NB4 (cell line): ENCODE measurements at regions not wholly inside any gene's neighbourhood (a gene's known extent, or its start where the extent isn't known, plus 50 kb on each side); places are given as distances from the start of the nearest gene placed in this dataset.

Experiments used
- MAX ChIP-seq: IDR thresholded peaks from 2 replicates; pipeline ENCODE4 v1.6.1; 2011; ENCODE audit warnings: low read depth, low read length
- MYC ChIP-seq: IDR thresholded peaks from 2 replicates; pipeline ENCODE4 v1.6.1; 2011; ENCODE audit warnings: low read depth, low read length
- POLR2A ChIP-seq: IDR thresholded peaks from 2 replicates; pipeline ENCODE4 v1.6.1; 2011; ENCODE audit warnings: mild to moderate bottlenecking; ENCODE audit not compliant: insufficient read length; ENCODE audit errors: extremely low read depth
- TF ChIP-seq, protein P1 (sequence below): IDR thresholded peaks from one replicate; pipeline ENCODE4 v1.5.1; 2012; ENCODE audit warnings: low read depth, low read length

GRCh38 chr1:5688081-5689077 lies 303.8 kb downstream of the NPHP4 start:
- TF ChIP-seq POLR2A (no peak), MAX (no peak), MYC (no peak)
- TF ChIP-seq, protein P1, sequence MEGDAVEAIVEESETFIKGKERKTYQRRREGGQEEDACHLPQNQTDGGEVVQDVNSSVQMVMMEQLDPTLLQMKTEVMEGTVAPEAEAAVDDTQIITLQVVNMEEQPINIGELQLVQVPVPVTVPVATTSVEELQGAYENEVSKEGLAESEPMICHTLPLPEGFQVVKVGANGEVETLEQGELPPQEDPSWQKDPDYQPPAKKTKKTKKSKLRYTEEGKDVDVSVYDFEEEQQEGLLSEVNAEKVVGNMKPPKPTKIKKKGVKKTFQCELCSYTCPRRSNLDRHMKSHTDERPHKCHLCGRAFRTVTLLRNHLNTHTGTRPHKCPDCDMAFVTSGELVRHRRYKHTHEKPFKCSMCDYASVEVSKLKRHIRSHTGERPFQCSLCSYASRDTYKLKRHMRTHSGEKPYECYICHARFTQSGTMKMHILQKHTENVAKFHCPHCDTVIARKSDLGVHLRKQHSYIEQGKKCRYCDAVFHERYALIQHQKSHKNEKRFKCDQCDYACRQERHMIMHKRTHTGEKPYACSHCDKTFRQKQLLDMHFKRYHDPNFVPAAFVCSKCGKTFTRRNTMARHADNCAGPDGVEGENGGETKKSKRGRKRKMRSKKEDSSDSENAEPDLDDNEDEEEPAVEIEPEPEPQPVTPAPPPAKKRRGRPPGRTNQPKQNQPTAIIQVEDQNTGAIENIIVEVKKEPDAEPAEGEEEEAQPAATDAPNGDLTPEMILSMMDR, result no peak
